ENCODE measurements at regions not wholly inside any gene's neighbourhood (a gene's known extent, or its start where the extent isn't known, plus 50 kb on each side); places are given as distances from the start of the nearest gene placed in this dataset.

DNA sequence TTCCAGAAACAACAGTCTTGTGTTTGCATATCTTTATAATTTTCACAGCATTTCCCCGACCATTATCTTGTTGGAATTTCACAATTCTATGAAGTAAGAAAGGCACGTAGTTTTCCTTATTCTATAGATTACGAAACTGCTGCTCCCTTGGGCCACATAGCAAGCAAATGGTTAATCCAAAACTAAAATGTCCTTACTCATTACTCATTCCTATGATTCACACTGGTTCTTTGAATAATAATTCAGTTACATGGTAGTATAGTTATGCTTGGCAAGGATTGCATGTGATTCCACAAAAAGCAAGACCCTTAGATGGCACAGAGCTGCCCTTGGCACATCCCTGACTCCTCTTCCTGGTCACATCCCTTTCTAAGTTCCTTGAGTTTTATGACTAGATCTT lies 51.2 kb downstream of the OR13H1 start:
- Histone ChIP-seq H3K4me1 (ENCODE audit: control insufficient read depth, insufficient read depth, low read length) (no peaks in the 10 kb centered on the region), H3K27me3 (ENCODE audit: control insufficient read depth, insufficient read depth, low read length) (peaks cover 15% of the 10 kb centered on the region; the same call in 1 of the 2 replicates), H3K36me3 (ENCODE audit: control insufficient read depth, insufficient read depth, low read length) (no peaks in the 10 kb centered on the region), H3K27ac (ENCODE audit: low read depth, low read length) (no peak overlapping the region), H3K9me3 (ENCODE audit: control insufficient read depth, insufficient read depth, low read length) (no peaks in the 10 kb centered on the region), H3K9ac (ENCODE audit: low read depth, low read length) (no peak overlapping the region), H3K4me3 (ENCODE audit: low read depth, low read length) (no peak overlapping the region)

DNA sequence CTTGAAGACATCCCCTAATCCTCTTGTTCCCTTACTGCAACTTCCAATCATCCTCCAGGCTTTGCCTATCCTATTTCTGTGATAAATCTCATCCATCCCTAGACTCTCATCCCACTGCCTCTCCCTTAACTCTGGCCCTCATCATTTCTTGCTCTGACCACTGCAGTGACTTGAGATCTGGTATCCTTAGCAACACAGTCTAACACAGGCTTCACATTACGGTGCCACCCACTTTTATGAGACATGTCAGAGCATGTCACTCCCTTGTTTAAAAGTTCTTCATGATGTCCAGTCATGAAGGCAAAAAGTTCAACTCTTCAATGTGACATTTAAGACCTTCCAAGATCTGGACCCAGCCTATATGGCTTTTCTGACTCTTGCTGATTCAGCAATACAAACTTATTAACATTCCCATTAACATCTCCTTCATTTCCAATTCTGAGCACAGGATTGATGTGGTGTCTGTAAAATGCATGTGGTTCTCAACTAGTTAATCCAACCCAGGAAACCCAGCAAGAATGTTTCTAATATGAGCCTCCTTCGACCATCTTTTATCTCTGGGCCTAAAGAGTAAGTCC lies 64.0 kb downstream of the OR13H1 start:
- no peaks in the 10 kb centered on the region for H3K9me3 ChIP-seq (ENCODE audit: control insufficient read depth, insufficient read depth, low read length)
- H3K9ac ChIP-seq (ENCODE audit: low read depth, low read length): no peak overlapping the region
- H3K27ac ChIP-seq (ENCODE audit: low read depth, low read length): no peak overlapping the region
- H3K4me3 ChIP-seq (ENCODE audit: low read depth, low read length): no peak overlapping the region
- peaks cover 13% of the 10 kb centered on the region; the same call in 1 of the 2 replicates for H3K27me3 ChIP-seq (ENCODE audit: control insufficient read depth, insufficient read depth, low read length)
- H3K36me3 ChIP-seq (ENCODE audit: control insufficient read depth, insufficient read depth, low read length): no peaks in the 10 kb centered on the region
- no peaks in the 10 kb centered on the region for H3K4me1 ChIP-seq (ENCODE audit: control insufficient read depth, insufficient read depth, low read length)

DNA sequence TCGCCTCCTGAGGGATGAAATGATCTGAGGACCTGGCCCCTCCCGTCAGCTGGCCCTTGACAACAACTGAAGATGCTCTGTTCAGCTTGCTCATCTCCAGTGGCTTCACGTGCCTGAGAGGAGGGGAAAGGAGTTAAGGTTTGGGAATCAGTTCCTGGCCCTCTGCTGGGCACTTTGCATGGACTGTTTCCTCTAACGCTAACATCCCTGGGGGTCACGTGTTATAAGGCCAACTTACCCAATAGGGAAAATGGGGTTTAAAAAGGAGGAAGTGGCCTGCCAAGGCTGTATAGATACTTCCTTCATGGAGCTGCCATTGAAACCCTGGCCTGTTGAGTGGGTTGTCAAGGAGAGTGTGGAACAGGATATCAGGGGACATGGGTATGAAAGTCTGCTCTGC lies 65.6 kb downstream of the OR13H1 start:
- no peak overlapping the region for H3K9ac ChIP-seq (ENCODE audit: low read depth, low read length)
- H3K27ac ChIP-seq (ENCODE audit: low read depth, low read length): no peak overlapping the region
- H3K9me3 ChIP-seq (ENCODE audit: control insufficient read depth, insufficient read depth, low read length): no peaks in the 10 kb centered on the region
- no peaks in the 10 kb centered on the region for H3K4me1 ChIP-seq (ENCODE audit: control insufficient read depth, insufficient read depth, low read length)
- no peak overlapping the region for H3K4me3 ChIP-seq (ENCODE audit: low read depth, low read length)
- H3K36me3 ChIP-seq (ENCODE audit: control insufficient read depth, insufficient read depth, low read length): no peaks in the 10 kb centered on the region
- peaks cover 14% of the 10 kb centered on the region; the same call in 1 of the 2 replicates for H3K27me3 ChIP-seq (ENCODE audit: control insufficient read depth, insufficient read depth, low read length)

DNA sequence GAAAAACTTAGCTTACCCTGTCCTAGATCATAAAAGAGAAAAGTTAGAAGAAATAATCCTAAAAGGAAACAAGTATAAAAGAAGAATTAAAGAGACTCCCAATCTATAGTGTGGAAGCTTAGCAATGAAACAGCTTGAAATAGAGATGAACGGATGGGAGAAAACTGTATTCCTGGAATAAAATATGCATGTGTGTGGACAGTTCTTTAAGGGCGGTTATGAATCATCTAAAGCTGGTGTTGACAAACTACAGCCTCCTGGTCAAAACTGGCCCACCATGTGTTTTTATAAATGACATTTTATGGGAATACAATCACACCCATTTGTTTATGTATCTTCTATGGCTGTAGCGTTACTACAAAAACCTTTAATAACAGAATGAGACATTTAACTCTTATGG lies 69.4 kb downstream of the OR13H1 start:
- no peak overlapping the region for H3K27ac ChIP-seq (ENCODE audit: low read depth, low read length)
- no peaks in the 10 kb centered on the region for H3K9me3 ChIP-seq (ENCODE audit: control insufficient read depth, insufficient read depth, low read length)
- no peaks in the 10 kb centered on the region for H3K4me1 ChIP-seq (ENCODE audit: control insufficient read depth, insufficient read depth, low read length)
- no peaks in the 10 kb centered on the region for H3K36me3 ChIP-seq (ENCODE audit: control insufficient read depth, insufficient read depth, low read length)
- no peak overlapping the region for H3K9ac ChIP-seq (ENCODE audit: low read depth, low read length)
- peaks cover 18% of the 10 kb centered on the region for H3K27me3 ChIP-seq (ENCODE audit: control insufficient read depth, insufficient read depth, low read length)
- H3K4me3 ChIP-seq (ENCODE audit: low read depth, low read length): no peak overlapping the region

DNA sequence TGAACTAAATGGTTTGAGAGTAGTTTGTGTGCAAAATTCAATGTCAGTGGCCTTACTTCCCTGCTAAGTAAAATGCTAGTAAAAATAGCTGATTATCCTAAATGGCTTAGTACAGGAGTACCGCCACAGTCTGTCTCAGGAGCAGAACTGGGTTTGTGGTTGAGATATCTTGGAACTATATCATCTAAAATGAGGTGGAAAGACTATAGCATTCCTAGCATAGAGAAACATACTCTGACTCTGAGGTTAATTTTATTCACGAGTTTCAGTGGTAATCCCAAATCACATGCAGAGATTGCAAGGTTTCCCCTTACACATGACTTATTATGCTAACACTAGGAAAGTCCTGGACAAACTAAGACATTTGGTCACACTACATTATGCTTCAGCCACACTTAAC lies 70.4 kb downstream of the OR13H1 start:
- Histone ChIP-seq H3K36me3 (ENCODE audit: control insufficient read depth, insufficient read depth, low read length) (no peaks in the 10 kb centered on the region), H3K9me3 (ENCODE audit: control insufficient read depth, insufficient read depth, low read length) (no peaks in the 10 kb centered on the region), H3K9ac (ENCODE audit: low read depth, low read length) (no peak overlapping the region), H3K4me1 (ENCODE audit: control insufficient read depth, insufficient read depth, low read length) (no peaks in the 10 kb centered on the region), H3K27me3 (ENCODE audit: control insufficient read depth, insufficient read depth, low read length) (peaks cover 18% of the 10 kb centered on the region), H3K27ac (ENCODE audit: low read depth, low read length) (no peak overlapping the region), H3K4me3 (ENCODE audit: low read depth, low read length) (no peak overlapping the region)

DNA sequence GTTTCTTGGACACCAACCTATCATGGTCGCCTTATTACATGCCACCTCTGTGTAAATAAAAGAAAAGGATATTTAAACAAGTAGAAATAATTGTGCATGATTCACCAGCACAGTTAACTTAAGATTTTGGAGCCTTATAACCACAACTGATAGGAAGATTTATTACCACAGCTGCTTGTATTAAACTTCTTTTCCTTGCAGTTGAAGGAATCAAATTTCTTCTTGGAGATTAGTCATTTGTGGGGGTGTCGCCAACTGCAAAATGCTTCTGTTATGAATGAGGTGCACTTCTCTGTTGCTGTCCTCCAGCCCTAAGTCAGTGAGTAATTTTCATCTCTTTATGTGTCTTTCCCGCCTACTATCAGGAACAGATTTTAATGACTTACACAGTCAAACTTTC lies 73.3 kb downstream of the OR13H1 start:
- Histone ChIP-seq H3K4me1 (ENCODE audit: control insufficient read depth, insufficient read depth, low read length) (no peaks in the 10 kb centered on the region), H3K9ac (ENCODE audit: low read depth, low read length) (no peak overlapping the region), H3K4me3 (ENCODE audit: low read depth, low read length) (no peak overlapping the region), H3K36me3 (ENCODE audit: control insufficient read depth, insufficient read depth, low read length) (no peaks in the 10 kb centered on the region), H3K27ac (ENCODE audit: low read depth, low read length) (no peak overlapping the region), H3K9me3 (ENCODE audit: control insufficient read depth, insufficient read depth, low read length) (no peaks in the 10 kb centered on the region), H3K27me3 (ENCODE audit: control insufficient read depth, insufficient read depth, low read length) (peaks cover 17% of the 10 kb centered on the region)

DNA sequence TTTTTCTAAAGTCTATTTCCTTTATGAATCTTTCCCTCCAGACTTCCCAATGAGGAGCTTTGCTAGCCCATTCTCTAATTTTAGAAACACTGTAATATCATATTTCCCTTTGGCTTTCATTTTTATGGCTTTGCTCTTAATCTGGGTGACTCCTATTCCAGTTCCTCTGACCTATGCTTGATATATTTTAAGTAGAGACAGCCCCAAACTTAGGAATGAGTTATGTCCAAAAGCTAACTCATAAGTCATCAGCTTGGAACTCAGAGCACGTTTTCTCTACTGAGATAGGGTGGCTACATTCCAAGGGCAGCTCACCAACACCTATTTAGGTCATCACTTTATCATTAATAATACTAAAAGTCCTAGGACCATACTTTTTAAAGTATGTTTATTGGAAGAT lies 77.8 kb downstream of the OR13H1 start:
- H3K27me3 ChIP-seq (ENCODE audit: control insufficient read depth, insufficient read depth, low read length): peaks cover 11% of the 10 kb centered on the region
- no peaks in the 10 kb centered on the region for H3K9me3 ChIP-seq (ENCODE audit: control insufficient read depth, insufficient read depth, low read length)
- H3K4me1 ChIP-seq (ENCODE audit: control insufficient read depth, insufficient read depth, low read length): no peaks in the 10 kb centered on the region
- H3K9ac ChIP-seq (ENCODE audit: low read depth, low read length): no peak overlapping the region
- H3K36me3 ChIP-seq (ENCODE audit: control insufficient read depth, insufficient read depth, low read length): no peaks in the 10 kb centered on the region
- no peak overlapping the region for H3K27ac ChIP-seq (ENCODE audit: low read depth, low read length)
- H3K4me3 ChIP-seq (ENCODE audit: low read depth, low read length): no peak overlapping the region

DNA sequence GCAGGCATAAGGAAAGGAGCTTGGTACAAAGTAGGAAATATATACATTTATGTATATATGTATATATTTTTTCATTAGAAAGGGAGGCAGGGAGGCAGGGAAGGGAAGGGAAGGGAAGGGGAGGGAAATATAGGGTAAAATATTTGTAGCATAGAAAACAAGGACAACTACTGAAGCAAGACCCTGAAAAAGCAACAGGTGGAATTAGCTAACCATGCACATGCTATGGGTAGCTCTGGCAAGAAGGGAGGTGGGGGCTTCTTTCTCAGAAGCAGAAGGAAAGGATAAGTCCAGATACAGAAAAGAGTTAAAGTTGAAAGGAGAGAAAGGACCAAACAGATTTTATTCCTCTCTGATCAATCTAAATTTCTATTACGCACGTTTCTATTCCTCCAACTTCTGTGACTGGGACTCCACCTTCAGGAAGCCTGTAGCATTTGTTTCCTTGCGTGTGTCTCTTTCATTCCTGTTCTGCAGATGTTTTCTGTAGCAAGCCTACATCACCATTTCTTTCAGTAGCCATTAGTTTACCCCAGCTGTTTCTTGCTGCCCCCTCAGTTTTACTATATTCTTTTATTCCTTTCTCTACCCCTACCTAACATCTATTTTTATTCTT lies 82.9 kb downstream of the OR13H1 start:
- no peak overlapping the region for H3K4me3 ChIP-seq (ENCODE audit: low read depth, low read length)
- H3K9me3 ChIP-seq (ENCODE audit: control insufficient read depth, insufficient read depth, low read length): no peaks in the 10 kb centered on the region
- no peaks in the 10 kb centered on the region for H3K4me1 ChIP-seq (ENCODE audit: control insufficient read depth, insufficient read depth, low read length)
- H3K27me3 ChIP-seq (ENCODE audit: control insufficient read depth, insufficient read depth, low read length): peaks cover 18% of the 10 kb centered on the region; the same call in 1 of the 2 replicates
- H3K36me3 ChIP-seq (ENCODE audit: control insufficient read depth, insufficient read depth, low read length): no peaks in the 10 kb centered on the region
- no peak overlapping the region for H3K27ac ChIP-seq (ENCODE audit: low read depth, low read length)
- H3K9ac ChIP-seq (ENCODE audit: low read depth, low read length): no peak overlapping the region

DNA sequence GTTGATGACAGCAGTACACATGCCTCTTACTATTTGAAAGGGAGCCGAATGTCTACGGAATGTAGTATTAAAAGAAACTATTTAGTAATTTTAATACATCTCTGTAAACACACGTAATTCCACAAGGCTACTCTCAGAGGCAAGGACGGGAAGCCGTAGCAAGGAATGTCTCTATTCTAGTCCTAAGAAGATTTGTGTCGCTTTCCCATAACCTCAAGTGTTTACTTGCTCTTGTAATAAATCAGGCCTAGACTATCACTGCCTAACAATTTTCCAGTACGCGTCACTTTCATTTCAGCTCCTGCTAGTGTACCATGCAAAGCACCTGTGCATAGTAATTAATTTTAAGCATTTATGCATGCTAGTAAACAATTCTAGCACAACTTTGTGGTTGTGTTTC lies 86.7 kb downstream of the OR13H1 start:
- Histone ChIP-seq H3K27ac (ENCODE audit: low read depth, low read length) (no peak overlapping the region), H3K9me3 (ENCODE audit: control insufficient read depth, insufficient read depth, low read length) (no peaks in the 10 kb centered on the region), H3K4me1 (ENCODE audit: control insufficient read depth, insufficient read depth, low read length) (no peaks in the 10 kb centered on the region), H3K27me3 (ENCODE audit: control insufficient read depth, insufficient read depth, low read length) (peaks cover 17% of the 10 kb centered on the region; the same call in 1 of the 2 replicates), H3K4me3 (ENCODE audit: low read depth, low read length) (no peak overlapping the region), H3K9ac (ENCODE audit: low read depth, low read length) (no peak overlapping the region), H3K36me3 (ENCODE audit: control insufficient read depth, insufficient read depth, low read length) (no peaks in the 10 kb centered on the region)

DNA sequence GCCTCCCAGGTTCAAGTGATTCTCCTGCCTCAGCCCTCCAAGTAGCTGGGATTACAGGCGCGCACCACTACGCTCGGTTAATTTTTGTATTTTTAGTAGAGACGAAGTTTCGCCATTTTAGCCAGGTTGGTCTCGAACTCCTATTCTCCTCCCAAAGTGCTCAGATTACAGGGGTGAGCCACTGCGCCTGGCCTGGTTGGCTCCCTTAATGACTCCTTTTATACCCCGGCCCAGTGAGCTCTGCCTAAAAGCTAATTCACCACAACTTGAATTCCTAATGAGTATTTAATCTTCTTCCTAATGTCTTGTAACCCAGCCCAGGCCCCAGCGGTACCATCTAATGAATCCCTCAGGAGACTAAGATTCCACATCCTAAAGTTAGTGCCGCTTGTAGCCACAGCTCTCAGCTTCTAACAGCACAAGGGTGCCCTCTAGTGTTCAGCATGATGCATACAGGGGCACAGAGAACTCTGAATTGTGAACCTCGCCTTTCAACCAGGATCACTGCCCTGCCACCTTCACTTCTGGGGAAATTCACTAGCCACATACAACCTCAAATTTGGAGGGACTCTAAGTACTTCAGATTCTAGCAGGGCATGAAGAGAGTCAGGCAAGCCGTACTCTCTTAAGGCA lies 89.5 kb downstream of the OR13H1 start:
- Histone ChIP-seq H3K27ac (ENCODE audit: low read depth, low read length) (no peak overlapping the region), H3K4me3 (ENCODE audit: low read depth, low read length) (no peak overlapping the region), H3K36me3 (ENCODE audit: control insufficient read depth, insufficient read depth, low read length) (no peaks in the 10 kb centered on the region), H3K9me3 (ENCODE audit: control insufficient read depth, insufficient read depth, low read length) (no peaks in the 10 kb centered on the region), H3K9ac (ENCODE audit: low read depth, low read length) (no peak overlapping the region), H3K4me1 (ENCODE audit: control insufficient read depth, insufficient read depth, low read length) (no peaks in the 10 kb centered on the region), H3K27me3 (ENCODE audit: control insufficient read depth, insufficient read depth, low read length) (peaks cover 17% of the 10 kb centered on the region; the same call in 1 of the 2 replicates)

DNA sequence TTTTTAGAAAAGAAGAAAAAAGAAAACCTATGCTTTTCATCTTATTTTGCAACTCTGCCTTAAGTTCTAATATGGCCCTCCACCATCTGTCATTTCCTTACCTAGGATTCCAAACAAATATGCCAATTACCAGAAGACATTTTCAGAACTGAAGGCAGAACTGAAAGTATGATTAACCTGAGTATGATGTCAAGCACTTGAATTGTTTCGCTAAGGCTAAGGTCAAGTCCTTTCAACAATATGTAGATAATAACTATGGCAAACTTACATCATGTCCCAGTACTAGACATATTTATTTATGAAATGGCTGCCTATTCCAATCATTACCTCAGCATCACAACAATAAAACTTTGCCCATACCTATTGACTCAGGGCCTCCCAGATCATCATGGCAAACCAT lies 91.0 kb downstream of the OR13H1 start:
- Histone ChIP-seq H3K27me3 (ENCODE audit: control insufficient read depth, insufficient read depth, low read length) (peaks cover 13% of the 10 kb centered on the region; the same call in 1 of the 2 replicates), H3K9ac (ENCODE audit: low read depth, low read length) (no peak overlapping the region), H3K4me3 (ENCODE audit: low read depth, low read length) (no peak overlapping the region), H3K27ac (ENCODE audit: low read depth, low read length) (no peak overlapping the region), H3K9me3 (ENCODE audit: control insufficient read depth, insufficient read depth, low read length) (no peaks in the 10 kb centered on the region), H3K36me3 (ENCODE audit: control insufficient read depth, insufficient read depth, low read length) (no peaks in the 10 kb centered on the region), H3K4me1 (ENCODE audit: control insufficient read depth, insufficient read depth, low read length) (no peaks in the 10 kb centered on the region)
